ENCODE measurements at regions not wholly inside any gene's neighbourhood (a gene's known extent, or its start where the extent isn't known, plus 50 kb on each side); places are given as distances from the start of the nearest gene placed in this dataset.

DNA sequence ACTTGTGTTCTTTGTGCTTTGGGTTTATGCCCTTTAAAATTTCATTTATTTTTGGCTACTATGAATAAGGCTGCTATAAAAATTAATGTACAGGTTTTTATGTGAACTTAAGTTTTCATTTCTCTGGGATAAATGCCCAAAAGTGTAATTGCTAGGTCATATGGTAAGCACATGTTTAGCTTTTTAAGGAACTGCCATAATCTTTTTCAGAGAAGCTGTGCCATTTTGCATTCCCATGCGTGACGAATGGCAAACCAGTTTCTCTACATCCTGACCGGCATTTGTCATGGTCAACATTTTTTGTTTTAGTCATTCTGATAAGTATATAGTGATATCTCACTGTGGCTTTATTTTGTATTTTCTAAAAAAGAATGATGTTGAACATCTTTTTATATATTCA, 236.0 kb upstream of the SGK1 start:
- no peak for TF ChIP-seq POLR2A (IDR thresholded peaks at IDR 0.05)
- TF ChIP-seq, protein P1, sequence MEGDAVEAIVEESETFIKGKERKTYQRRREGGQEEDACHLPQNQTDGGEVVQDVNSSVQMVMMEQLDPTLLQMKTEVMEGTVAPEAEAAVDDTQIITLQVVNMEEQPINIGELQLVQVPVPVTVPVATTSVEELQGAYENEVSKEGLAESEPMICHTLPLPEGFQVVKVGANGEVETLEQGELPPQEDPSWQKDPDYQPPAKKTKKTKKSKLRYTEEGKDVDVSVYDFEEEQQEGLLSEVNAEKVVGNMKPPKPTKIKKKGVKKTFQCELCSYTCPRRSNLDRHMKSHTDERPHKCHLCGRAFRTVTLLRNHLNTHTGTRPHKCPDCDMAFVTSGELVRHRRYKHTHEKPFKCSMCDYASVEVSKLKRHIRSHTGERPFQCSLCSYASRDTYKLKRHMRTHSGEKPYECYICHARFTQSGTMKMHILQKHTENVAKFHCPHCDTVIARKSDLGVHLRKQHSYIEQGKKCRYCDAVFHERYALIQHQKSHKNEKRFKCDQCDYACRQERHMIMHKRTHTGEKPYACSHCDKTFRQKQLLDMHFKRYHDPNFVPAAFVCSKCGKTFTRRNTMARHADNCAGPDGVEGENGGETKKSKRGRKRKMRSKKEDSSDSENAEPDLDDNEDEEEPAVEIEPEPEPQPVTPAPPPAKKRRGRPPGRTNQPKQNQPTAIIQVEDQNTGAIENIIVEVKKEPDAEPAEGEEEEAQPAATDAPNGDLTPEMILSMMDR (IDR thresholded peaks at IDR 0.05) = no peak

Measured in adrenal gland (tissue), 5 donors.